ENCODE measurements at regions not wholly inside any gene's neighbourhood (a gene's known extent, or its start where the extent isn't known, plus 50 kb on each side); places are given as distances from the start of the nearest gene placed in this dataset.
A peak's percentile ranks its signal among the peaks of the same experiment; 100 is the strongest.
"Not testable (repeated sequence)": the region's sequence is repeated elsewhere in the genome, so short reads cannot be mapped to it uniquely, and the experiment has no call there.

DNA sequence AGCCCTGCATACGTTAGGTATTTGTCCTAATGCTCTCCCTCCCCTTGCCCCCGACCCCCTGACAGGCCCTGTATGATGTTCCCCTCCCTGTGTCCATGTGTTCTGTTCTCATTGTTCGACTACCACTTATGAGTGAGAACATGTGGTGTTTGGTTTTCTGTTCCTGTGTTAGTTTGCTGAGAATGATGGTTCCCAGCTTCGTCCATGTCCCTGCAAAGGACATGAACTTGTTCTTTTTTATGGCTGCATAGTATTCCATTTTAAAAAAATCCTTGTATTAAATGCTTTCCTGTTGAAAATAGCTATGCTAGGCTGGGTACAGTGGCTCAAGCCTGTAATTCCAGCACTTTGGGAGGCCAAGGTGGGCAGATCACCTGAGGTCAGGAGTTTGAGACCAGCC lies 232.2 kb downstream of the RPLP1 start:
- H3K4me2 ChIP-seq (ENCODE audit: low read length, poor library complexity, severe bottlenecking); H3K4me1 ChIP-seq (ENCODE audit: control insufficient read depth, insufficient read depth, low read depth, low read length); H3K79me1 ChIP-seq (replicated peaks; ENCODE audit: low read length, poor library complexity, severe bottlenecking); H3K18ac ChIP-seq (ENCODE audit: low read depth in 1 of 2, low read length in 2 of 2); H3K36me3 ChIP-seq (ENCODE audit: control insufficient read depth in 1 of 2, insufficient read depth in 2 of 2, low read depth in 1 of 2, low read length in 2 of 2); H4K91ac ChIP-seq (ENCODE audit: low read length); H3K9ac ChIP-seq (ENCODE audit: low read length); H3K4ac ChIP-seq (ENCODE audit: low read depth in 1 of 2, low read length in 2 of 2); DNase-seq; H2AK5ac ChIP-seq (ENCODE audit: low read length, severe bottlenecking); H2BK15ac ChIP-seq (ENCODE audit: low read depth, poor library complexity, severe bottlenecking); H2BK5ac ChIP-seq (ENCODE audit: low read depth, low read length, poor library complexity, severe bottlenecking); H3K23ac ChIP-seq (ENCODE audit: low read length in 2 of 2); H3K27ac ChIP-seq (ENCODE audit: low read length, poor library complexity, severe bottlenecking); H3K14ac ChIP-seq (ENCODE audit: low read length in 2 of 2); H4K8ac ChIP-seq (ENCODE audit: low read length); H2BK120ac ChIP-seq (ENCODE audit: low read depth, low read length); H2AFZ ChIP-seq (ENCODE audit: low read depth, low read length); H2BK12ac ChIP-seq (ENCODE audit: low read length in 2 of 2); H3K4me3 ChIP-seq (ENCODE audit: insufficient read depth in 1 of 2, low read depth in 1 of 2, low read length in 2 of 2): not testable (repeated sequence)
- H3K9me3 ChIP-seq (ENCODE audit: control insufficient read depth, low read length), result peaks cover 58% of the 10 kb centered on the region
- WGBS, result 70% methylated on average over 2 of the region's 4 CpGs
- peaks cover 13 to 22% of the 10 kb centered on the region in 2 experiments for H3K27me3 ChIP-seq (ENCODE audit: control insufficient read depth in 1 of 2, insufficient read depth in 1 of 2, low read length in 2 of 2)

DNA sequence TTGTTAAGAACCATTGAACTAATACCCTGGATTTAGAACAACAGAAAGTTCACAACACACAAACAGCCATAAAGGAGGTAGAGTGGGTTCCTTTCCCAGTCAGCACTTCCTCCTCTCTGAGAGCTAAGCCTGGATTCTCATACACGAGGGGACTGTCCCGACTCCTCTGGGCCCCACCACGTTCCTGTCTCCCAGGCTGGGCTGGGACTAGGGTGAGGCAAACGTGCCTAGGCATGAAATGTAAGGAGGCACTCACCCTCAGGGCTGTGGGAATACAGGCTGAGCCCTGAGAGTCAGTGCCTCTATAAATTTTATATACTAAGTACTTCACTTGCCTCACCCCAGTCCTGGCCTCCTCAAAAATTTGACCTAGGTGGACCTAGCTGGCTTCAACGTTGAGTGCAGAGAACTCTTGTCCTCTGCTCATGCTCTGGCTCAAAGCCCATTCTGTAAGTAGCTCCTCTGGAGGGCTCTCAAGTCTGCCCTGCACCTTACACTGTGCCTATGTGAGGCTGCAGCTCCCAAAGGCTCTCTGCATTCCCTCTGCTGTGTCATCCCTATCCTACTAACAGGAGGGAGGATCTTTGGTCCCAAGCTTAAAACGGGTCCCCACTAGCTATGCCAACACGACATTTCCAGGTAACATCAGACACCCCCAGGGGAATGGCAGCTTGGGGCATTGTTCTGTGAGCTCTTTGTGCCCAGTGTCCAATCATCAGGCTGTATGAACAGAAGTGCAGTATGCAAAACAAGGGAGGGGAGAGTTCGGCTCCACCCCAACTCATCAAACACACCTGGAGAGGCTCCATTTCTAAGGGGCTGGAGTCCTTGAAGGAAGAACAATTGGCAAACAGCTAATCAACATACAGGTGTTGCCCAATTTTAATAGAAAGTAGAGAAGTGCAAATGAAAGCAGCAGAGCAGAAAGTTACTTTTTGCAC lies 233.2 kb downstream of the RPLP1 start:
- Histone ChIP-seq H3K36me3 (ENCODE audit: control insufficient read depth in 1 of 2, insufficient read depth in 2 of 2, low read depth in 1 of 2, low read length in 2 of 2) (no peaks in the 10 kb centered on the region), H3K27ac (ENCODE audit: low read length, poor library complexity, severe bottlenecking) (no peak overlapping the region), H3K23ac (ENCODE audit: low read length in 2 of 2) (peak overlapping the region in 1 of 2 experiments; percentile 5), H2BK5ac (ENCODE audit: low read depth, low read length, poor library complexity, severe bottlenecking) (no peak overlapping the region), H3K9me3 (ENCODE audit: control insufficient read depth, low read length) (peaks cover 67% of the 10 kb centered on the region), H2BK120ac (ENCODE audit: low read depth, low read length) (no peak overlapping the region), H3K18ac (ENCODE audit: low read depth in 1 of 2, low read length in 2 of 2) (no peak overlapping the region), H3K4me2 (ENCODE audit: low read length, poor library complexity, severe bottlenecking) (no peak overlapping the region), H3K4me1 (ENCODE audit: control insufficient read depth, insufficient read depth, low read depth, low read length) (no peaks in the 10 kb centered on the region), H3K79me1 (replicated peaks; ENCODE audit: low read length, poor library complexity, severe bottlenecking) (no peaks in the 10 kb centered on the region), H2BK12ac (ENCODE audit: low read length in 2 of 2) (no peak overlapping the region), H2AFZ (ENCODE audit: low read depth, low read length) (no peak overlapping the region), H4K91ac (ENCODE audit: low read length) (no peak overlapping the region), H3K9ac (ENCODE audit: low read length) (no peak overlapping the region), H4K8ac (ENCODE audit: low read length) (no peak overlapping the region), H3K4me3 (ENCODE audit: insufficient read depth in 1 of 2, low read depth in 1 of 2, low read length in 2 of 2) (no peak overlapping the region), H3K14ac (ENCODE audit: low read length in 2 of 2) (no peak overlapping the region), H2BK15ac (ENCODE audit: low read depth, poor library complexity, severe bottlenecking) (no peak overlapping the region), H3K4ac (ENCODE audit: low read depth in 1 of 2, low read length in 2 of 2) (no peak overlapping the region), H2AK5ac (ENCODE audit: low read length, severe bottlenecking) (no peak overlapping the region), H3K27me3 (ENCODE audit: control insufficient read depth in 1 of 2, insufficient read depth in 1 of 2, low read length in 2 of 2) (peaks cover 9 to 15% of the 10 kb centered on the region in 2 experiments)
- WGBS, result 69% methylated on average over 7 of the region's 8 CpGs
- no peak for DNase-seq

DNA sequence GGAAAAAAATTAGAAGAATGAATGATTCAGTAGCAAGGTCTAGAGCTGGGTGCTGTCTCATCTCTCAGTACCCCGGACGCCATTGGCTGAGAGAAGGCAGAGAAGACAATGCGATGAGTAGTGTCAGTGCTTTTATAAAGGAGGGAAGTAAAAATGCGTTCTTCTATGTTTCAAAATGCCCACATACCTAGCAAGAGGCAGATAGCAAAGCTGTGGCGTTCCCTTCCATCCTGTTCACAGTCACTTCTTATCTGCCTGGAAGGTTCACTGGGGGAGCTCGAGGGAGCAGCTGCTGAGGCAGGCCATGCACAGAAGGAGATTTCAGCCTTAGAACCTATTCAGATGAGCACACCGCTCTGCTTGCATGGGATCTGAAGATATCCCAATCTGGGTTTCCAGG lies 234.0 kb downstream of the RPLP1 start:
- no peak overlapping the region for H4K8ac ChIP-seq (ENCODE audit: low read length)
- H3K27me3 ChIP-seq (ENCODE audit: control insufficient read depth in 1 of 2, insufficient read depth in 1 of 2, low read length in 2 of 2), result peaks cover 5 to 13% of the 10 kb centered on the region in 2 experiments
- H3K4me1 ChIP-seq (ENCODE audit: control insufficient read depth, insufficient read depth, low read depth, low read length), result no peaks in the 10 kb centered on the region
- no peak overlapping the region for H3K14ac ChIP-seq (ENCODE audit: low read length in 2 of 2)
- H3K79me1 ChIP-seq (replicated peaks; ENCODE audit: low read length, poor library complexity, severe bottlenecking), result no peaks in the 10 kb centered on the region
- no peak overlapping the region for H2BK120ac ChIP-seq (ENCODE audit: low read depth, low read length)
- no peak overlapping the region for H2AK5ac ChIP-seq (ENCODE audit: low read length, severe bottlenecking)
- H2BK12ac ChIP-seq (ENCODE audit: low read length in 2 of 2), result no peak overlapping the region
- no peak overlapping the region for H3K4ac ChIP-seq (ENCODE audit: low read depth in 1 of 2, low read length in 2 of 2)
- no peak overlapping the region for H3K9ac ChIP-seq (ENCODE audit: low read length)
- H3K4me2 ChIP-seq (ENCODE audit: low read length, poor library complexity, severe bottlenecking), result no peak overlapping the region
- H3K36me3 ChIP-seq (ENCODE audit: control insufficient read depth in 1 of 2, insufficient read depth in 2 of 2, low read depth in 1 of 2, low read length in 2 of 2), result no peaks in the 10 kb centered on the region
- no peak overlapping the region for H3K23ac ChIP-seq (ENCODE audit: low read length in 2 of 2)
- no peak overlapping the region for H3K18ac ChIP-seq (ENCODE audit: low read depth in 1 of 2, low read length in 2 of 2)
- H3K27ac ChIP-seq (ENCODE audit: low read length, poor library complexity, severe bottlenecking), result no peak overlapping the region
- 73% methylated on average over 7 of the region's 7 CpGs for WGBS
- no peak overlapping the region for H3K4me3 ChIP-seq (ENCODE audit: insufficient read depth in 1 of 2, low read depth in 1 of 2, low read length in 2 of 2)
- H2BK15ac ChIP-seq (ENCODE audit: low read depth, poor library complexity, severe bottlenecking), result no peak overlapping the region
- no peak overlapping the region for H2AFZ ChIP-seq (ENCODE audit: low read depth, low read length)
- no peak overlapping the region for H2BK5ac ChIP-seq (ENCODE audit: low read depth, low read length, poor library complexity, severe bottlenecking)
- no peak overlapping the region for H4K91ac ChIP-seq (ENCODE audit: low read length)
- H3K9me3 ChIP-seq (ENCODE audit: control insufficient read depth, low read length), result peaks cover 66% of the 10 kb centered on the region
- DNase-seq, result no peak

DNA sequence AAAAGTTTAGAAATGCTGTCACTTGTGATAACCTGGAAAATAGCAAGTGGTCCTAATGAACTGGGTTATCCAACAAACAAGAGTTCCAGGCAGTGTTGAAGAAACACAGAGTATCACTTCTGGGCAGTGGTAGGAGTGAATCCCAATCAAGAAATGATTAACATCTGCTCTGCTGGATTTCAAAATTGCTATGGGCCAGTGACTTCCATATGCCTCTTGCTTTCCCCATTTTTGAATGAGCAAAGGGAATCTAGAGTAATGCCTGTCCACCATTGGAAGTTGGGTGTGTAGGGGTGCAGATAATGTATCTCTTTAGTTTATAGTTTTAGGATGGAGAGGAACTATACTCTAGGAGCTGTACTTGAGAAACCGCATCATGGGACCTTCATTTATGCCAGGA lies 236.5 kb downstream of the RPLP1 start:
- Histone ChIP-seq H3K4me2 (ENCODE audit: low read length, poor library complexity, severe bottlenecking) (no peak overlapping the region), H3K27me3 (ENCODE audit: control insufficient read depth in 1 of 2, insufficient read depth in 1 of 2, low read length in 2 of 2) (peaks cover 25 to 32% of the 10 kb centered on the region in 2 experiments), H2AK5ac (ENCODE audit: low read length, severe bottlenecking) (no peak overlapping the region), H3K23ac (ENCODE audit: low read length in 2 of 2) (no peak overlapping the region), H3K9ac (ENCODE audit: low read length) (no peak overlapping the region), H3K18ac (ENCODE audit: low read depth in 1 of 2, low read length in 2 of 2) (no peak overlapping the region), H3K36me3 (ENCODE audit: control insufficient read depth in 1 of 2, insufficient read depth in 2 of 2, low read depth in 1 of 2, low read length in 2 of 2) (no peaks in the 10 kb centered on the region), H2BK5ac (ENCODE audit: low read depth, low read length, poor library complexity, severe bottlenecking) (no peak overlapping the region), H4K8ac (ENCODE audit: low read length) (no peak overlapping the region), H4K91ac (ENCODE audit: low read length) (no peak overlapping the region), H3K9me3 (ENCODE audit: control insufficient read depth, low read length) (peaks cover 46% of the 10 kb centered on the region), H2BK12ac (ENCODE audit: low read length in 2 of 2) (no peak overlapping the region), H2BK120ac (ENCODE audit: low read depth, low read length) (no peak overlapping the region), H2AFZ (ENCODE audit: low read depth, low read length) (no peak overlapping the region), H3K4me1 (ENCODE audit: control insufficient read depth, insufficient read depth, low read depth, low read length) (no peaks in the 10 kb centered on the region), H3K79me1 (replicated peaks; ENCODE audit: low read length, poor library complexity, severe bottlenecking) (no peaks in the 10 kb centered on the region), H3K4ac (ENCODE audit: low read depth in 1 of 2, low read length in 2 of 2) (no peak overlapping the region), H3K4me3 (ENCODE audit: insufficient read depth in 1 of 2, low read depth in 1 of 2, low read length in 2 of 2) (peak overlapping the region in 1 of 2 experiments; percentile 9), H3K14ac (ENCODE audit: low read length in 2 of 2) (no peak overlapping the region), H3K27ac (ENCODE audit: low read length, poor library complexity, severe bottlenecking) (no peak overlapping the region), H2BK15ac (ENCODE audit: low read depth, poor library complexity, severe bottlenecking) (no peak overlapping the region)
- WGBS, result 97% methylated on average over 1 of the region's 1 CpG
- DNase-seq, result no peak
